NT2/D1 (cell line): ENCODE measurements at regions not wholly inside any gene's neighbourhood (a gene's known extent, or its start where the extent isn't known, plus 50 kb on each side); places are given as distances from the start of the nearest gene placed in this dataset.

Experiments
- SUZ12 ChIP-seq: IDR thresholded peaks from 2 replicates; pipeline ENCODE4 v1.6.1; 2011; ENCODE audit not compliant: insufficient read length, insufficient read depth; ENCODE audit errors: extremely low read depth
- YY1 ChIP-seq: IDR thresholded peaks from 2 replicates; pipeline ENCODE4 v1.6.1; 2011; ENCODE audit not compliant: insufficient read length, insufficient read depth

DNA sequence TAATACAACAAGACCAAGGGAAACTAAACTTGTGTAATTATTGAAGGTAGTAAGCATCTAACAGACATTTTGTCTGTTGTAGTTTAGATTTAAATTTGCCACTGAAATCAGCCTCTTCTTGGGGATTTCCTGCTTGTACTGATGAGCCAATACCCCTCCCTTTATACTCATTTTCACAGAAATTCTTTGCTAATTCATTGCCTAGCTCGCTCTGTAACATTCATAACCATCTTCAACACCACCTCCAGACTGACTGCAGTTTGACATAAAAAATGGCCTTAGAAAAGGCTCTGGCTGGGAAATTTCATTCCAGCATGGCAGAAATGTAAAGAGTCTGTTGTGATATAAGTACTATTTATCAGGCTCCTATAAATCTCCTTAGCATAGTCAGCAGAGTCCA lies 109.7 kb upstream of the FLRT2 start:
- TF ChIP-seq YY1 (no peak), SUZ12 (no peak)
